ENCODE measurements at regions not wholly inside any gene's neighbourhood (a gene's known extent, or its start where the extent isn't known, plus 50 kb on each side); places are given as distances from the start of the nearest gene placed in this dataset.

DNA sequence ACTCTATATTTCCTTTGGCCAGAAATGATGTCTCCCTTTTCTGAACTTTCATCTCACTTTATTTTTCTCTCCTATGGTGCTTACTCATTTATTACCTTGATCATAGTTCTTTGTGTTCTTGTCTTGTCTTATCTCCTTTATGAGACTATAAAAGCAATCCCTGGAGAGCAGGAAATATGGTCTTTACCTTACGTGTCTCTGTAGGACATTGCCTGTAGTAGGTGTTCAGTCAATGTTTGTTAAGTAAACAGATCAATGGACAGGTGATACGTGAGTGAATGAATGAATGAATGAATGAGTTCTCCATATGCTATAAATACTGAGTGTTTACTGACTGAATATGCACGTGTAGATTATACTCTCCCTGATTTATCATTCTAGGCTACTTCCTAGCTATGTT is 193.7 kb upstream of the HMGA2 start:
- DNase-seq: no peak

DNA sequence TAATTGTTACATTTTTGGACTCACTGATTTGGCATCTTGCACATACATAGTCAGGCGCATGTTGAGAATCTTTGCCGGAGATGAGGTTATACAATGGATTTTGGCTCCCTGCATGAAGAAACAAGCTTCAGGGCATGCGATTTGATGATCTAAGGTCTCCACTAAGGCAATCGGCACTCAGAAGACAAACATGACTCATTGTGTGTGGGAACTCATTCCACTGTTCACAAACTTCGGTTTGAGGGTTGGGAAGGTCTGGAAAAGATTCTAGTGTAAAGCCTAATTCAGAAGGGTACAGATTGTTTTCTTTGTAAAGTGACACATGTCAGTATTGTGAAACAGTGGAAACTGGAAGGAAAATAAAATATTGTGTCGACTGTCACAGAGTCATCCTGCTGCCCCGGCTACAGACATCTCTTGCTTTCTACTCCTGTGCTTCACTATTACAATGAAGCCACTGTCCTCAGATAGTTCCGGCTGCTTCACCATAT is 192.6 kb upstream of the HMGA2 start:
- DNase-seq: peak in 2 of 4 experiments; percentile 8 to 18

DNA sequence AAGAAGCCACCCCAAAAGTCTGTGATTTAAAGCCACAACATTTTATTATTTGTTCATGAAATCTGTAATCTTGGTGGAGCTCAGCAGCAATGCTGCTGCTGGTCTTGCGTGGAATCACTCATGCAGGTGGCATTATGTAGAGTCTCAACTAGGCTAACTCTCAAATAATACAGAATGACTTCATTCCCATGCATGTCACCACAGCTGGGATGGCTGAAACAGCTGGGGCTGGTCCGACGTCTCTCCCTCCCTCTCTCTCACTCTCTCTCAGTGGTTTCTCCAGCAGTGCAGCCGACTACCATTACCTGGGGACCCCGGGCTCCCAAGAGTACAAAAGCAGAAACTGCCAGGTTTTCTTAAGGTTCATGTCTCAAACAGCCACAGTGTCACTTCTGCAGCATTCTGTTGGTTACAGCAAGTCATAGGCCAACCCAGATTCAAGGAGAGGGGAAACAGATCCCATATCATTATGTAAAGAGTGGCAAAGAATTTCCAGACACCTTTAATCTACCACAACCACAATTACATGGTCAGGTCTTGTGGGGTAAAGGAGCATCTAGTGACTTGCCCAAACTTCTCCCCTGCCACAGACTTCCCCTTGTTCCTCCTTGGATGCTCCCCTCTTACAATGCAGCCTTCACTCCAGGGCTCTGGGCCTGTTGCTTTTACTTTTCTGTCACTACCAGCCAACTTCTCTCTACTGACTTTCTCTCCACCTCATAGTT is 192.0 kb upstream of the HMGA2 start:
- DNase-seq: no peak

DNA sequence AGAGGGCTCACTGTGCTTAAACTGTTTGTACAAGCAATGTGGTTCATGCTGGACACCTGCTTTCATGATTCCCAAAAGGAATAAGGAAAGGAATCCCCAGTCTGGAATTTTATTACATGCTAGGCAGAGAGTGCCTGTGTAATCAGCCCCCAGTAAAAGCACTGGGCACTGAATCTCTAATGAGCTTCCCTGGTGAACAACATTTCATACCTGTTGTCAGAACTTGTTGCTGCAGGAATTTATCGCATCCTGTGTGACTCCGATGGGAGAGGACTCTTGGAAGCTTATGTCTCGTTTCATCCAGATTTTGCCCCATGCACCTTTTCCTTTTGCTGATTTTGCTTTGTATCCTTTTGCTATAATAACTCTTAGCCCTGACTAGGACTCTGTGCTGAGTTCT is 190.2 kb upstream of the HMGA2 start:
- DNase-seq: no peak

DNA sequence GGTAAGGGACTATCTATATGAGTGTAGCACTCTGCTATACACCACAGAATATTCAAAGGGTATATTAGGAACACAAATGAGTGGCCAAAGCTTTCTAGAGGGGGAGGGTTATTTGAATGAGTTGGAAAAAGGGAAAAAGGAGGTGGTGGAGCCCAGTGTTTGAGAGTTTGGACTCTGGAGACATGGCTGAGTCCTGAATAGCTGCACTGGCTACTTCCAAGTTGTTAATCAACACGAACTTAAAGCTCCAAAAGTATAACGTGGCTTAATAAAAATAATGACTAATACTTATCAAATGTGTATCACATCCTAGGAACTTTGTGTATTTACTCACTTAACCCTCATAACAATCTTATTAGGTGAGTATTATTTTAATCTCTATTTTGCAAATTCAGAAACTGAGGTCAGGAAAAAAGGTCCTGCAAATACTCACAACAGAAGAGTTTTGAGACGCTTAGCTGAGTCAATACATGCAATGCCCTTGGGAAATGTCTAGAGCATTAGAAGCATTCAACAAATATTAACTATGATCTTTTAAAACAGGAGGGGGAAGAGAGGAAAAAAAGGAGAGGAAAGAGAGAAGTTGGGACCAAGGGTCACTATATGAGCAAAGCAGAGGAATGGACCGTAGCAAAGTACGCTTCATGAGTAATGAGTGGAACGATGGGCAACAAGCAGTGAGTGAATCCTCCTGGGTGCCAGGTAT is 189.5 kb upstream of the HMGA2 start:
- DNase-seq: no peak

DNA sequence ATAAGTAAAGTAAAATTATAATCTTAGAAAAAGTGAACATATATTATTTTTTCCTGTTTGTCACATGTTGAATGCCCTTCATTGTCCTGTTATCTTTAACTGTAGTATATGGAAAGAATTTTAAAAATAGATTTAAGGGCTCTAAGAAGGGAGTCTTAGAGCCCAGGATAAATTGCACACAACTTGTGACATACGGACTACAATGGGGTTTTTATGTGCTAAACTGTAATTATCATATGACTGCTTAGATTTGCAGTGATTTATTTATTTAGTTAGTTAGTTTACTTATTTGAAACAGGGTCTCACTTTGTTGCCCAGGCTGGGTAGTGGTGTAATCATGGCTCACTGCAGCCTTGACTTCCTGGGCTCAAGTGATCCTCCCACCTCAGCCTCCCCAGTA is 187.8 kb upstream of the HMGA2 start:
- no peak for DNase-seq

DNA sequence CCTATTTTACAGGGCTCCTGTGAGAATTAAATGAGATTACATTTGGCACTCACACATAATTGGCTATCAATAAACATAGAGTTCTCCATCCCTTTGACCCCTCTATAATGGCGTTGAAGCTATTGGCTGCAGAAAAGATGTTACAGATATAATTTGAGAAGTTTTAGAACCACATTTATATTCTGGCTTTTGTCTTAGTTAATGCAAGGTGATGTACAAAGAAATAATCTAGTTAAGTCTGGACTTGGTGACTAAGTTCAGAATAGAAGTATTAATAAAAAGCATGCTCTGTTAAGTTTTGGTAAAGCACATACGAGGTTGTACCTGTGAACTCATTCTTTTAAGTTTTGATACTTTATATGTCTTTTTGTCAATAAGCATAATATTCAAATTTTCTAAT is 187.1 kb upstream of the HMGA2 start:
- no peak for DNase-seq

DNA sequence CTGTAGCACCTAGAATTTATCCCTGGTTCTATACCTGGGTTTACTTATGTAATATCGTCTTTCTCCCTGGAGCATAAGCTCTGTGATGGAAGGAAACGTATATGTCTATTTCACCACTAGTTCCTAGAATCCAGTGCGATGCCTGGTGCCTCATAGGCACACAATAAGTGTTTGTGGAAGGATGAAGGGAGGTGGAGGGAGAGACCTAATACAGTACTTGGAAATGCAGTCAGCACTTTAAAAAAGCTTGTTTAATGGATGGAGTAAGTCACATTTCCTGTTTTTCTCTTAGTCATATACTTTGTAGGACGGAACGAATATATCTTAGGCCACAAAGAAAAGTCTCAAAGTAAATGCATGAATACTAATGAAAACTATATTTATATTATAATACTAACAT is 186.5 kb upstream of the HMGA2 start:
- DNase-seq: peak in 2 of 4 experiments; percentile 9 to 19

DNA sequence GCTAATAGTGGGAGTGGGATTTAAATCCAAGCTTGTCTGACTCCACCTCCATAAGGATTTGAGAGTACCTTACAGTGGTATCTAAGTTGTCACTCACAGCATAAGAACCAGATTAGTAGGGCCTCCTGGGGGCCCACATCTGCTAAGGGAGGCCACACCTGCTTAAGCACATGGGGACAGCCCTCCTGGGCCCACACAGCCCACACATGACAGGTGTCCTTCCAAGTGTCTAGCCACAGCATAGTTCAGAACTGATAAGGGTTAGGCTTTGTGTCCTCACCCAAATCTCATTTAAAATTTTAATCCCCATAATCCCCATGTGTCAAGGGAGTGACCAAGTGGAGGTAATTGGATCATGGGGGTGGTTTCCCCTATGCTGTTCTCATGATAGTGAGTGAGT is 186.0 kb upstream of the HMGA2 start:
- no peak for DNase-seq

DNA sequence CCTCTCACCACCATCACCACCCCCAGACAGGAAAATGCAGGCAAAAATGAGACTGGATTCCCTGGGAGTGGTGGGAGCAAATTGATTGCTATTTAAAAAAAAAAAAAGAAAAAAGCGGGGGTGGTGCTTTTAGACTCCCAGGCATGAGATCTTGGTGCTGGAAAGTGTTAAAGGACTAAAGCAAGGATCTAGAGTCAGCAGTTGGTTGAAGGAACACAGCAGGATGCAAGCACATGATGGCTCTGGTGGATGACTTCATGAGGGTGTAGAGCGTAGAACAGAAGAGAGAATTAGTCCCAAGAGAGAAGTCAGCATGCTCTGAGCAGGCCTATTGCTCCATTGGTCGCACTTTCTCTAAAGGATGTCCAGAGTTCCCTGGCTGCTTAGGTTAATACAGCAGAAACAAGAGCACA is 183.8 kb upstream of the HMGA2 start:
- no peak for DNase-seq

DNA sequence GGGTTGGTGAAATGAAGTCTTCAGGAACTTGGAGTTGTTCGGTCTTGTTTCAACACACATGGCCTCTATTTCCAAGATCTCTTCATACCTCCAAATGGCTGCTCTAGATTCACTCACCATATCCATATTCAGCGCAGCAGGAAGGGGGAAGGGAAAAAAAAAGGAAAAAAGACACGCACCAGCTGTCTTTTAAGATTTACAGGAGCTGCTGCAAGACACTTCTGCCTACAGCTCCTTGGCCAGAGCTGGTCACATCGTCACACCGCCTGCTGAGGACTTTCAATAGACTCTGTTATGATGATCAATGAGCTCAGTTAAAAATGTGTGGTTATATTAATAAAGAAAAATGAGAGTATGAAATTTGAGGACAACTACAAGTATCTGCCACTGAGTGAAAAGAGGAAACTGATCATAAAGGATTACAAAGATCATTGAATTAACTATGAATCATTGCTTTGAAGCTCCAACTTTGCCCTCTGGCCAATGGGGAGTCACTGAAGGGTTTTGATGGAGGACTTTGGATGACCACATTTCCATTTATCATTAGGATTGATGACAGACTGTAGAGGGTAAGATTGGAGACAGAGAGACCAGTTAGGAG is 182.1 kb upstream of the HMGA2 start:
- no peak for DNase-seq

DNA sequence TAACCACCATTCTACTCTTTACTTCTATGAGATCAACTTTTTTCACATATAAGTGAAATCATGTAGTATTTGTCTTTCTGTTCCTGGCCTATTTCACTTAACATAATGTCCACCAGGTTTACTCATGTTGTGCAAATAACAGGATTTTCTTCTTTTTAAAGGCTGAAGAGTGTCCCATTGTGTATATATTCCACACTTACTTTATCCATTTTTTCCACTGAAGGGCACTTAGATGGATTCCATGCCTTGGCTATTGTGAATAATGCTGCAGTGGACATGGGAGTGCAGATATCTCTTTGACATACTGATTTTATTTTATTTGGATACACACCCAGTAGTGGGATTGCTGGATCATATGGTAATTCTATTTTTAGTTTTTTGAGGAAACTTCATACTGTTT is 181.1 kb upstream of the HMGA2 start:
- DNase-seq: no peak

DNA sequence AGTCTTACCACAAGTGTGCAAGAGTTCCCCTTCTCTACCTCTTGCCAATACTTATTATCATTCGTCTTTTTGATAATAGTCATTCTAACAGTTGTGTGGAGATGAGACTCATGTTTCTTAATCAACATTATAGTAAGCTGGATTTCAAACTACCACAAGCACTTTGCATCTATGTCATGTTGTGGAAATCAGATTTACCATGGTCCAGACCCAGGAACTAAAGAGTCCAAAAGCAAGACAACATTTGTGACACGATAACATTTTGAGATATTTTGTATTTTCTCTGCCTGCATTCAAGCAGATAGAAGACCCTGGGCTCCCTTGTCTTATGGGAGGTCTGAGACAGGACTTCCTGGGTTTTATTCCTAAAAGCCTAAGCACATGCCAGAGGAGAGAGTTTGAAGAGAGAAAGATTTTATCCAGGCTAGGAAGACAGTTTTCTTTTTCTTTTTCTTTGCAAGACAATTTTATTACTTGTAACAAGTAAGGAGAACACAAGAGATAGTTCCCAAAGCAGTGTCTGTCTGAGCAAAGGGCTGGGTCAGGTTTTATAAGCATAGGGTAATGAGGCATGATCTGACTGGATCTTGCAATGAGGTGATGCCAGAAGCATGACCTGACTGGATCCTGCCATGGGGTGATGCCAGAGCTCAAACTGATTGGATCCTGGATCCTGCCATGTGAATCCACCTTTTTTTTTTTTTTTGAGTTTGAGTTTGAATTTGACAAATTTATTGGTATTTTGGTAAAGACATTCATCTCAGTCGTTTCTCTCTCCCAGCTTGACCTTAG is 180.5 kb upstream of the HMGA2 start:
- no peak for DNase-seq

DNA sequence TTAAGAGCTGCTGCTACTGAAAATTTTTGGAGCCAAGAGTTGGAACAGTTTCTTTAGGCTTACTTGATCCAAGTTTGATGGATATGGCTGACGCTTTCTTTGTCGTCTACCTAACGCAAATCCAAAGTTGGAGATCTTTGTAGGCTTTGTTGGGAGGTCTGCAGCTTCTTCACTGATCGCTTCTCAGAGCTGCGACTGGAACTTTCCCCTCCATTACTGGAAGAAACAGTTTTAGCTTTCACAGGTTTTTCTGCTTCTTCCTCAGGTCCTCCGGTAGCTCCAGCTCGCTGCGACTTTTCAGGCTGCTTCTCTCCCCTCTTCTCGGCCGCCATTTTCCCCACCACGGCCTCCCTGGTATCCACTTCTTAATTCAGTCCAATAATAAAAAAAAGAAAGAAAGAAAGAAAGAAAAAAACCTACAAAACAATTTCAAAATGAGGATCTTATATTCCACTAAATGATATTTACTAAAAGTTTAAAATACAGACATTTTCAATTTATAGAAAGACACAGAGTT is 178.1 kb upstream of the HMGA2 start:
- no peak for DNase-seq

DNA sequence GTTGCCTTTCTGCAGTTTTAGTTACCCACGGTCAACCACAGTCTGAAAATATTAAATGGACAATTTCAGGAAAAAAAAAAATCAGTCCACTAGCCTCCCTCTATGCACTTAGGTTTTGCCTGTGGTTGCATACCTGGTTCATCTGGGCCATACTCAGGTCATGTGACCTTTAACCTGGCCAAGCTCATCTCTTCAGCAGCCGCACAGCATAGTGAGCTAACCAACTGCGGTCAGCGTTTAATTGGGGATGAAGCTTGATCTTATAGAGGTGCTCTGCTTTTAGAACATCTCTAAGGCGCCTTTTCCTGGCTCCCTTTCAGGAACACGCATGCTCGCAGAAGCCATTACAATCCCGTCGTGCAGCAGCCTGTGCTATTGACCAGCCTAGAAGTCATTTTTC is 177.2 kb upstream of the HMGA2 start:
- no peak for DNase-seq

DNA sequence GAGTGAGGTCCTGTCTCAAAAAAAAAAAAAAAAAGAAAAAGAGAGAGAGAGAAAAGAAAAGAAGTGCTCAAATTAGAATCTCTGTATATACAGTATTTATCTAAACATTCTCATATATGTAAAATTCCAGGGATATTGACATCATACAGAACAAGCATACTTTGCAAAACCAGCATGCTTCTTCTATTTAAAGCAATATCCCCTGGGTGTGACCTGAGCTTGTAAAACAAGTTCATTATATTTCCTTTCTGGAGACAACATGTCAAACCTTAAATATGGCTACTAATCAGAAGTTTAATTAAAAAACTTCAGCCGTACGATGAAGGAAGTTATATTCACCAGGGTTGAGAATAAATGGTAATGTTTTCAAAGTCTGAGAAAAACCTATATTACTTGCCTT is 175.8 kb upstream of the HMGA2 start:
- DNase-seq: no peak

DNA sequence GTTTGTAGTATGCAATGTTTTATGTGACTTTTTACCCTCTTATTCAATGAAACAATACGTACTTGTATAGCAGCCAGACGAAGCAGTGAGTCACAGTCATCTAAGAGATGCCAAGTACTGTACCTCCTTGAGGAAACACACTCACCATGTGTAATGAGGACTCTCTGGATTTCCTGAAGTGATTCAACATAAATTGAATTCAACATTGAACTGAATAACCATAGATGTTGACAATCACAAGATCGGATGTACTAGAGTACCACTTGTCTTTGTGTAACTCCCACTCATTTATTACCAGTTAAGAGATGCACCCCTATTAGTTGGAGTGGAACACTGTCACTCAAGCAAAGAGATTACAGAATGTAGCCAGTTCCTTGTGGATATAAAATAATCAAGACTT is 175.2 kb upstream of the HMGA2 start:
- DNase-seq: peak in 1 of 4 experiments; percentile 16

DNA sequence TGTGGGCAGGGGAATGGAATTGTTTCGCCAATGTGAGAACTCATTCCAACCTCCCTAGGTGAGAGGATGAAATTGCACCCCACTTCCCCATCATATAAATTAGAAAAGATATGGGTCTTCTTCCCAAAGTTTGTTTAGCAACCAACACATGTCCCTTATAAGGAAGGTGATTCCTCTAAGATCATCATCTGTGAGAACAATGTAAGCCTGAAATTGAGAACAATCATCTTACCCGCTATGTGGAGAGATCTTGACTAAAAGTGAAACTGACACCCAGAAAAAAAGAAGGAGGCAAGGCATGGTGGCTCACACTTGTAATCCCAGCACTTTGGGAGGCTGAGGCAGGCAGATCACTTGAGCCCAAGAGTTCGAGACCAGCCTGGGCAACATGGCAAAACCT is 173.2 kb upstream of the HMGA2 start:
- DNase-seq: no peak

DNA sequence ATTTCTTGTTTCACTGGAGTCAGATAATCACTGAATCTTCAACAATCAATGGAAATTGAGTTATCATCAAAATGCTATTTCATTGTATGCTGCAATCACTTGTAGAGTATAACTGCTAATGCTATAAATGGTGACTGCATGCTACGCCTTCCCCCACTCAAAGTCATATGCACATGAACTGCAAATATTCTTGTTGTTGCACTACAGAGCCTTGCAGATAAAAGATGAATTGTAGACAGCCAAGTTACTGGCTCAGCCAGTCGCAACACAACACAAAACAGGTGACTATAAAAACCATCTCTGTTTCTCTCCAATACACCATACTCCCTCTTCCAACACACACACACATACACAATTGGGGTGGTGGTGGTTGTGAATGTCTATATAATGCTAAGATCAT is 171.0 kb upstream of the HMGA2 start:
- no peak for DNase-seq

DNA sequence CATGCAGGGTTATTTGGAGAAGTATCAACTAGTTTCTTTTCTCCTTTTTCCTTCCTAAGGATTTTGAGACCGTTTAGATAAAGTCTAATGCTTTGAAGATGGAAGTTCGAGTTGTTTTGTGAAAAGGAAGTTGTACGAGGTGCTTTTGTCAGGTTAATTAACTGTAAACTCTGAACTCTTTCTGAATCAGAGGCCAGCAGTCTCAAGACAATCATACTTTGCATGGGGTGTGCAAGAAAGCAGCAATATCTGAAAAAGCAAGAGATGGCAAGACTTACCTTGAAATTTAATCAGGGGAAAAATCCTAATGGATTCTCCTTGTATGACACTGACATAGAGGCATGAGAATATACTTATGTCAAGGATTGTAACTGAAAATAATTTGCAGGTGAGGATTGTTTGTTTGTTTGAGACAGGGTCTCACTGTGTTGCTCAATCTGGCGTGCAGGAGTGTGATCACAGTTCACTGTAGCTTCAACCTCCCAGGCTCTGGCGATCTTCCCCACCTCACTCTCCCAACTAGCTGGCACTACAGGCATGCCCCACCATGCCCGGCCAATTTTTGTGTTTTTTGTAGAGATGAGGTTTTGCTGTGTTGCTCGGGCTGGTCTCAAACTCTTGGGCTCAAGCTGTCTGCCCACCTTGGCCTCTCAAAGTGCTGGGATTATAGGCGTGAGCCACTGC is 170.2 kb upstream of the HMGA2 start:
- DNase-seq: peak in 2 of 4 experiments; percentile 15 to 28

DNA sequence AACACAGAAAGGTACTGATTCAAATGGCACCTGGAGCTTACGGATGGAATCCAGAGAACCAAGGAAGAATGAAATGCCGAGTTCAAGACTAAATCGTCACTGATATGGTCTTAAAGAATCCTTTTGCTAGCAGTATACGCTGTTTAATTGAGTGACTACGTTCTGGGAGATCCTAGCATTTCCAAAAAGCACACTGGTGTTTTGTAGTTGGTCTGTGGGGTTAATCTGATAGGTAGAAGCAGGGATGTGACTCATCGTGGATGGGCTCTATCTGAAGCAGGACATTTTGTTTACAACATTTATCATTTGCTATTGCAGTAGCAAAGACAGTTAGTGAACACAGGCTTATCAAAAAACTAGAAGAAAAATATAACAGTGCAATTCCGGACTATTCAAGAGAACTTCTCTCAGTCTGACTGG is 169.2 kb upstream of the HMGA2 start:
- DNase-seq: no peak
